DMS53 treated with DMSO at 0.1 percent for 48 hours (cell line): ENCODE measurements at regions not wholly inside any gene's neighbourhood (a gene's known extent, or its start where the extent isn't known, plus 50 kb on each side); places are given as distances from the start of the nearest gene placed in this dataset.

Experiments
- DNase-seq: peaks from one replicate; lab custom pipeline; 2025; ENCODE audit not compliant: unreplicated experiment; lab: John Stamatoyannopoulos, UW

DNA sequence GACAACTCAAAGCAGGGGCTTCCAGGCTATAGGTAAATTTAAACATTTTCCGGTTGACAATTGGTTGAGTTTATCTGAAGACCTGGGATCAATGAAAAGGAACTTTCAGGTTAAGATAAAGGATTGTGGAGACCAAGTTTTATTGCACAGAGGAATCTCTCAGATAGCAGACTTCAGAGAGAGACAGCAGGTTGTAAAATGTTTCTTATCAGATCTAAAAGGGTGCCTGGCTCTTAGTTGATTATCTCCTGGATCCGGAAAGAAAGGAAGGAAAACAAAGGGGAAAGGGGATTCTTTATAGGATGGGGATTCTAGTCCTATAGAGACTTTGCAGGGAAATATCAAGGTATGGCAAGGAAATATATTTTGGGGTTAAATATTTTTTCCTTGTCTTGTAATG, 951.3 kb upstream of the SEMA6D start:
- no peak for DNase-seq

DNA sequence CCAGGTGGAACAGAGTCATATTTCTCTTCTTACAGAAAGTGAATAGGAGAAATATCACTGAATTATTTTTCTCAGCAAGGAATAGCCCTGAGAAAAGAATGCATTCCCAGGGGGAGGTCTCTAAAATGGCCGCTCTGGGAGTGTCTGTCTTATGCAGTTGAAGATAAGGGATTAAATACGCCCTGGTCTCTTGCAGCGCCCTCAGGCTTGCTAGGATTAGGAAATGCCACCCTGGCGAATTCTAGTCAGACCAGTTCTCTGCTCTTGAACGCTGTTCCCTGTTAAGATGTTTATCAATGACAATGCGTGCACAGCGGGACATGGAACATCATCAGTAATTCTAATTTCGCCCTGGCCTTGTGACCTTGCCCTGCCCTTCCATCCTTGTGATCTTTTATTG, 949.0 kb upstream of the SEMA6D start:
- no peak for DNase-seq

DNA sequence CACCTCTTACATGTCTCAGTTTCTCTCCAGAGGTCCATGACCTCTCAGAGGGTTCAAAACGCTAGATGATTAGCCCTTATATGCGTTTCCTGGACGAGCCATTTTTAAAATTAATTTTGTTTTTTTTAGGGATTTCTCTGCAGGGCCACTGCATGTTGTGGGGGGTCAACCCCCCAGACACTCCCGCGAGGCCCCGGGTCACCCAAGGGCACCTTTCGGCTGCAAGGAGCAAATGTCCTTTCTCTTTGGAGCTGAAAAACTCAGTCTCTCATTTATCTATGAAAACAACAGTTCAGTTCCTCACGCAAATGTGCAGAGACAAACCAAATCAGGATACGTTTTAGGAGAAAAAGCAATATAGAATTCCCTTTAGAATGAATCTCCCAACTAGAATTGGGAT, 944.3 kb upstream of the SEMA6D start:
- DNase-seq: no peak

DNA sequence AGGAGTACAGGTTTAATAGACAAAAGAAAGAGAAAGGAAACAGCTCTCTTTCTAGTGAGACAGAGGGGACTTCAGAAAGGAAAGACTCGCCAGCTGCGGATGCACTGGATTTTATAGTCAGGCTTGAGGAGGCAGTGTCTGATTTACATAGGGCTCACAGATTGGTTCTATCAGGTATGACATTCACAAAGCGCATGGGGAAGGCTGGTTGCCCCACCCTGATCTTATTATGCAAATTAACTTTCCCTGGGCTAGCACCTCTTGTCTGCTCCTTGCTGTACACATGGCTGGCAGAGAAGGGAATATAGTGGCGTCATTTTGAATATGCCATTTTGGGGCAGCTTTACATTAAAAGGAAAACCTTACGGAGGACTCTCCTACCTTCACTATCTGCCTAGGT, 938.4 kb upstream of the SEMA6D start:
- DNase-seq: no peak

DNA sequence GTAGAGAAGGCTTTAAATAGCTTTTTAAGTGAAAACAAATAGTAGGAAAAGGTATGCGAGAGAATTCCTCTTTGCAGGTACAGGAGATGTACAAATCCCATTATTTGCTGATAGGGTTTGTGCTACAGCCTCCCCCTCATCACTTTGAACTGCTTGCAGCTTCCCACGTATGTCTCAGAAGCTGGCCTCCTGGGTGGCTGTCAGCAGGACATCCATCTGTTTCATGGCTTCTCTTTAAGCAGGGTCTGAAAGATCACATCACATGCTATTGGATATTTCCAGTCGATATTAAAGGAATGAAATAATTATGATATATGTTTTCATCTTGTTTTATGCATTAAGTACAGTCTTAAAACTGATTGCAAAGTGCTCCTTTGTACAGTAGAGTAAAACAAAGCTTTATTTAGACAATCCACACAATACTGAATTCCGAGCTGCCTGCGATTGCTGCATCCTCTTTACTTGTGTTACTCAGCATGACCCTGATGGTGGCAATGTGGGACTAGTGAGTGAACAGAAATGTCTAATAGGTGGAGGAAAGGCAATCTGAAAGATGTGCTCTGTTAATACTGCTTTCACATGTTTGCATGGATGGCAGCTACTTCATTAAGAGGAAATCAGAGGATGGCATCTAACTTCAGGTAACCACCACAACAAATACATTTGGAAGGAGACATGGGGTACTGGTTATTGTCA, 930.6 kb upstream of the SEMA6D start:
- DNase-seq: peak; percentile 5

DNA sequence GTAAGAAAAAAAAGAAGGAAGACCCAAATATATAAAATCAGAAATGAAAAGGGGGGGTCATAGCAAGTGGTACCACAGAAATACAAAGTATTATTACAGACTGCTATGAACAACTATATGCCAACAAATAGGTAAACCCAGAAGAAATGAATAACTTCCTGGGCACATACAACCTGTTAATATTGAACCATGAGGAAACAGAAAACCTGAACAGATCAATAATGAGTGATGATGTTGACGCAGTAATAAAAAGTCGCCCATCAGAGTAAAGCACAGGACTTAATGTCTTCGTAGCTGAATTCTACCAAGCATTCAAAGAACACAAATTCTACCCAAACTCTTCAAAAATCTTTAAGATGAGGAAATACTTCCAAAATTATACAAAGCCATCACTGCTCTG, 921.6 kb upstream of the SEMA6D start:
- no peak for DNase-seq

DNA sequence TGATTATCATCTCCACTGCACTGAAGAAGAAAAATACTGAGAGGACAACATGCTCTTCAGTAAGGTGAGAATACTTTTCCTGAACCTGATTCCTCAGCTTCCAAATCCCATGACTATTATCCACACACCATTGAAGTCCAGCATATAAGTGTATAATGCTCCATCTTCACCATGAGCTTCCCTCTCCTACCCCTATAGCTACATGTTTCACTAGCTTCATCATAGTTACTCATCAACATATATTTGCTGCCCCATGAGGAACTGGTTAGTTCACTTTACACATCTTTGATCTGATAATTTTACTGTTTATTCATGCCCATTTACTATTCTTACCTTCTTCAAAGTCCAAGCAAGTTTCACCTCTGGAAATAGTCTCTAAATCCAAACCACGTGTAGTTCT, 908.5 kb upstream of the SEMA6D start:
- DNase-seq: no peak

DNA sequence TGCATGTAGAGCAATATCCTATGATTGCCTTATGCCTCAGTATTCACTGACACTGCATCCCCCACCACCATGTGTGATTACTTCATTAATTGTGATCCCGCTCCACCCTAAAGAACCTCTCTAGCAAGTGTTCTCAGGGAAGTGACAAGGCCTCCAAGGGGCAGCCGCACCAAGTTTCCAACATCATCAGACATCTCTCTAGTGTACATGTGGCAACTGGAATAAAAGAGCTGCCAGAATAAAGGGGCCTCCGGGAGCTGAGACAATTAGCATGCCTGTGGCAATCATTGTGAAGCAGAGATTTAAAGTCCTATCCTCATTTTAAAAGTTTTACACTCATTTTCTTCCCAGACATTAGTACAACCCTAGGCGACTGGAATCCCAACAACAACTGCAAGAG, 902.1 kb upstream of the SEMA6D start:
- DNase-seq: no peak

DNA sequence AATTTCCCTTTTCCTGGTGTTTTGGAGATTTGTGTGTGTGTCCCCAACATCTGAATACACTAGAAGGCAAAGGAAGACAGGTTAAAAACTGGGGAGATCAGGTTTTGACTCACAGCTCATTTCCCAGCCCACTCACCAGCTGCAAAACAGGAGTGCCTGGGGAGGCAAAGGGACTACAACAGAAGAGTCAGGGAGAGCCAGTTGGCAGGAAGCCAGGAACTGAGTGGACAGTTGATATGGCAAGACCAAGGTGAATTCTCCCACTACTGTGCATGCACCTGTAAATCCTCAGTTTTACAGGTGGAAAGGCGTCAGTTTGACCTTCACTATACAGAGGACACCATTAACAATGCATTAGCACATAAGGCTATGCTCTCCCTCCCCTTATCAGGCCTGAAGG, 901.5 kb upstream of the SEMA6D start:
- DNase-seq: peak; percentile 16

DNA sequence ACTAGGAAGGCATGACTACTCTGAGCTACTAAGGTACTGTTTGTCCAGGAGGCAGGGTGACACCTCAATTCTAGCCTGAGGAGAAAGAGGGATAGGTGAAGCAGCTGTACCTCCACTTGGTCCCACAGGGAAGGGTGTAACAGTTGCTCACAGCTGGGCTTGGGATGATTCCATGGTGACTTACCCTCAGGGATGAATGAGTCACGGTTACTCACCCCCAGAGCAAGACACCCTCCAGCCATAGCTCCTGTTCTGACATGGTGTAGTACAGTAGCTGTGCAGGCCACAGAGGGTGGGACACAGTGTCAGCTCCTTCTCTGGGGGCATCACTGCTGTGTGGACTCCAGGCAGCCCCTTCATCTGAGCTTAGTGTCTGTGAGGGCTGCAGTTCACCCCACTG, 868.6 kb upstream of the SEMA6D start:
- DNase-seq: no peak

DNA sequence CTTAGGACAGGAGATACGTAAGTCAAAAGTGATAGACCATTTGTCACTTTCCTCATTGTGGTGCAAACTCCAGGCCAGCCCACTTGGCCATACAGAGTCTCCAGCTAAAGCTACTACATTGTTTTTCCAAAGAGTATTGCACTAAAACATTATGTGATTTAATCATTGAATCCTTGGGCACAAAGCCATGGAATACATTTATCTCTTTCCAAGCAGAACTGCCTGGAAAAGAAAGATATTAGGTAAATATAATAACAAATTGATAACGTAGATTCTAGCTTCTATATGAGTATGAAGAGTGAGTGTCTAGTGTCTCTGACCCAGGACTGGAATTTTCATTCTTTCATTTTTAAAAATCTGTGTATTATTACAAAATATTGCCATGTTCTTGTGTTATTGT, 863.7 kb upstream of the SEMA6D start:
- DNase-seq: no peak

DNA sequence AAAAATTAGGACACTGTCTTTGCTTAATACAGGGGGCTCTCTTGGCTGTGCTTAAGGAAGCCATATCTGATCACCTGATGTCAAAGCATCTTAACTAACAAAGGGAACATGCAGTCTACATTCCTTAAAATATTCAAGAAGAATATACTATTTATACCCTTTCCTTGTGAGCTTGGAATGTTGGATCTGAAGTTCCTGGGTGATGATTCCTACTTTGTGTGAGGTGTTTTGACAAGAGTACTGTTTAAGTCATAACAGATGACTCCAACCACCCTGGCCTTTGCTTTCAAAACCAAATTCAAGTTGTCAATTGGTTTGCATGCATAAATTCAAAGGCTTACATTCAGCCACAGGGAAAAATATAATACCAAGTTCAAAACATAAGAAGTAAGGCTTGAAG, 862.7 kb upstream of the SEMA6D start:
- no peak for DNase-seq

DNA sequence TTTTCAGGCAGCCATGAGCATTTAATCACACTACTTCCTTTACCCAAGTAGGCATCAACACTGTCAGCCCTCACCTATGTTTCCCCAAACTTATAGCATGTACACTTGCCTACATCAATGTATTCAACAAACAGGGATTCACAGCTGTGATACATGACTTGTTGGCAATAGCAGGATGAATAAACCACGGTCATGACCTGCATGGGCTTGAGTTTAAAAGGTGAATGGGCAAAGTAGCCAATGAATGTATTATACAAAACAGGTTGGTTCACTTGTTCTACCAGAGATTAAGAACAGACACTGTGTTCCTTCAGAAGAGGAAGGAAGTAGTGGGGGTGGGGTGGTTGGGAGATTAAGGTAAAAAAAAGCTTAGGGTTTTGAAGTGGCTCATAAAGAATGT, 861.9 kb upstream of the SEMA6D start:
- peak; percentile 4 for DNase-seq

DNA sequence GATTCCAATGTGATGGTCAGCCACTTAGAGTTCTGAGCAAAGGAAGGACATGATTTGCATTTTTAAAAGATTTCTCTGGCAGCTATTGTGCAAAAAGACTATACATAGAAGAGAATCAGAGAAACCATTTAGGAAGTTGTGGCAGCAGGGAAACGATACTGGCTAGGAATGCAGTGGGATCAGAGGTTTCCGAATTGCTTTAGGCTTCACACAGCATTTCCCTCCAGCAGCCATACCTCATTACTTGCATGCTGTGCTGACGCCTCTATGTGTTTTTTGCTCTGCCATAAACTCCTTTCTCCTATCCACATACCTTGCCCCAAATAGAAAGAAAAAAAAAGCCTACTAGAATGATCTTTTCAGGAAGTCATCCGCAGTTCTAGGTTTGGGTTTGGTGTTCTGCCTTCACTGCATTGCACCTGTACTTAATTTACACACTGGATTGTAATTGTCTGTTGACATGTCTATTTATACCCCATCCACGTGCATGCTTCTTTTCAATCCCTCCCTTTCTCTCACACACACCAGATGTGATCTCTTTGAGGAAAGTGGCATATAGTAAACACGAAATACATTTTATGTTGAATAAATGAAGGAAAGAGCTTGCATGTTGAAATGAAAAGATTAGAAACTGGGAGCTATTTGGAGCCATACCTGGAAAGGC, 860.3 kb upstream of the SEMA6D start:
- DNase-seq: no peak

DNA sequence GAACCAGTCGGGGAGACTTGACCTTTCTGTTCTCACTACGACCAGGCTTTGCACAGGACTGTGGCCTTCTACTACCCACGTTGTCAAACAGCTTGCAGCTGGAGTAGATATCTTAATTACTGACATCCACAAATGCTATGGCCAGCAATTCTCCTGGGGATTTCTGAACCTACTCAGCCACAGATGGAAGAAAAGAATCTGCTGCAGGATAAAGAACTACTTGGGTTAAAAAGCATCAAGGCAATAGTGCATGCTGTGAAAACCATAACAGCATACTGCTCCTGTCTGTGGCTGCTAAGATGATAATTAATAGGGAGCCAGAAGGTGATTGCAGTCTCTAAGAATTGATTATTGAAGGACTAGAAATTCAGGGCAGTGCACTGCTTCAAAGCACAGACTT, 859.2 kb upstream of the SEMA6D start:
- no peak for DNase-seq

DNA sequence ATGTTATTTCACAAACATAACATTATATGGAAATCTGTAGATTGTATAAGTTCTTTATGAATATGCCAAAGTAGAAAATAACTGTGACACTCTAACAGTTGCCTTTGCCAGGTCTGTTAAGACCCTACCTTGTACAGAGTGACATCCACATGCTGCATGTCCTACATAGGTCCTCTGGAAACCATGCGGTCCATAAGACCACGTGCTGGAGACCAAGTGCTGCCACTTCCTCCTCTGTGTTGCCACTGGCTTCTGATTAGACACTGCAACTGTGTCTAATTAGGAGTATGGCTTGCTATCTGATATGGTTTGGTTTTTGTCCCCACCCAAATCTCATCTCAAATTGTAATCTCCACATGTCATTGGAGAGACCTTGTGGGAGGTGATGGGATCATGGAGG, 855.5 kb upstream of the SEMA6D start:
- no peak for DNase-seq

DNA sequence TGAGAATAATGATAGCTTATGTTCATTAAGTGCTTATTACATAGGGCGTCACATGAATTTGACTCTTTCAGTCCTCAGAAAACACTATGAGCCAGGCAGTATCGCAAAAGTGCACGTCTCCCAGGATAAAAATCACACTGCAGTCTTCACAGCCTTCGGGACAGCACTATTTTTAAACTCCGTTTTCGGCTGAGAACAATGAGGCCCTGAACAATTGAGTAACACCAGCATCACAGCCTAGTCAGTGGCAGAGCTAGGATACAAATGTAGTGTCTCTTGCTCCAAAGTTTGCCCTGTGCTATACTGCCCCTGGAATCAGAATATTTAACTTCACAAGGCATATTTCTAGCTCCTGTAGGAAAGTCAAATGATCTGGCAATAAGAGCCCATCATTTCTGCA, 852.1 kb upstream of the SEMA6D start:
- no peak for DNase-seq

DNA sequence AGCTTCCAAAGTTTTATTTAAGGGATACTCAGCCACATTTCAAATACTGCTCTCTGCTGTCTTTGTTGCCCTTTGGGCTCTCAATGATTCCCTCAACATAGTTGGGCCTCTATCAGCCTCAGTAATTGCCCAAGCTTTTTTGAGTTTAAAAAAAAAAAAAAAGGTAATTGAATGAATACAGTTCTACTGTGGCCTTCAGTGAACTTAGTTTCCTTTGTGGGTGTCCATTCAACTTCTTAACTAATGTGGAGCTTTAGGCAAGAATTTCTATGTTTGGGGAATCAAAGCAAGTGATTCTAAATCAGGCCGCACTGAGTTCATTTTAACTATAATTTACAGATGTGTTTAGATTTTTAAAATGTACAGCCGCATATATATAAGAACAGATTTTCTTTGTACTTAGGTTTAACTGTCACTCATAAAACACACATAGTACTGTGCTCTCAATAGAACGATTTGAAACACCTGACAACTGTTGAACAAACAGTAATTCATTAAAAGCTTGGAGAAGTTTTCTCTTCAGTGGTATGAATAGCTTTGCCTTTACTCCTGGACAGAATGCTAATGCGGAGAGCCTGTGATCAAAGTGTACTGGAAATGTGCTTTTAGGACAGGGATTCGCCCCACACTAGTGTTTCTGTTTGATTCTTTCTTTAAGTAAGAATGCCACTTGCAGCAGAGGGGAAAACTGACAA, 844.9 kb upstream of the SEMA6D start:
- DNase-seq: no peak

DNA sequence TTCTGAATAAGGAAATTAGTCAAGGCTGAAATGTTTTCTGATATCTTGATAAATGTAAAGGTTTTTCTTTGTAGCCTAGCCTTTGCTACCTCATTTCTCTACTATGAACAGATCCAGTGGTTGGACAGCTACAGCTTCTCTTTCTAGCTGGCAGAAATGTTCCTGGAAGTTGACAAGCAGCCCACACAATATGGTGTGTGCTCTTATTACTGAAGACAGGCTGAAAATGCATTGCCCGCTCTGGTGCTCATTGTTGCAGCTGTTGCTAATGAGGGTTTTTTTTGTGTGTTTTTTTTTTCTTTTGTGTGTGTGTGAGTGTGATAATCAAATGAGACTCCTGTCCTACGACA, 844.3 kb upstream of the SEMA6D start:
- no peak for DNase-seq

DNA sequence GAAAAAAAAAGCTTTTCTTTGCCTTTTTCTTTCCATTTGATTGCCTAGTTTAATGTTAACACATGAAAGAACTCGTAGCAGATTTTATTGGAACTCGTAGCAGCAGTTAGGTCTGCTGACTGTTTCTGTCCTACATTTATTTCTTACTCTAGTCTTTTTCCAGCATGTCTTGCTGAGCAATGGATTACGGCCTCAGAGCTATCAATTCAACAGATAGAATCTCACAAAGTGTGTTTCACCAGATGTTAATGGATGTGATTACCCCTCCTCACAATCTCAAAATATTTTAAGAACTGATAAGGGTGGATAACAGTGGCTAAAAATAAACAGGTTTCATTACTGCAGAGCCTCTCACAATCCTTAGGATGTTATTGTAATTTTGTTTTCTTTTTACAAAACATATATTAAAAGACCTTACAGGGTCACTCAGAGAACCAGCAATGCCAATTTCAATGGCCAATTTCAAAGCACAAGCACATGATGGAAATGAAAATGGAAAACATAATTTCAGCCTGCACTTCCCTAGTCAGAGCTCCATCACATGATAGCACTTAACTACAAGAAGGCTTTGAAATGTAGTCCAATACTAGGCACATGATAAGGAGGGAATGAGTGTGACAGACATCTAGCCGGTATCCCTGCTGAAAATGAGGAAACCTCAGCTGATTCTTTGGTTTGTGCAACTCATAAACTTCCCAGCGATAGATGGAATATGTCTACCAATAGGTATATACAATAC, 838.1 kb upstream of the SEMA6D start:
- DNase-seq: no peak

DNA sequence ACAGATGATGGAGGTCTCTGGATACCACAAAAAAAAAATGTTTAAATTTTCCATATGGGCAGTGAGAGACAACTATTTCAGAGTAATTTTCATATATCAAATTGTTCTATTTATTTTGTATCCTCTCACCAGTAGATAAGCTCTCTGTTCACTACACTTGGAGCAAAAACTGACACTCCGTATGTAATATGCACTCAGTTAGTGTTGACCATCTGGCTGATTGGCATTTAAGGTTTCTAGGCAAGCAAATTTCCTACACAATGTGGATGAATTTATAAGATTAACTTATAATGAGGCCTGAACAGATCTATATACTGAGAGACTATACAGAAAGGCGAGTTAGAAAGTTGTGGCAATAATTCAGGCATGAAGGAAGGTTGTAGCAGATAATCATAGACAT, 836.5 kb upstream of the SEMA6D start:
- DNase-seq: no peak

DNA sequence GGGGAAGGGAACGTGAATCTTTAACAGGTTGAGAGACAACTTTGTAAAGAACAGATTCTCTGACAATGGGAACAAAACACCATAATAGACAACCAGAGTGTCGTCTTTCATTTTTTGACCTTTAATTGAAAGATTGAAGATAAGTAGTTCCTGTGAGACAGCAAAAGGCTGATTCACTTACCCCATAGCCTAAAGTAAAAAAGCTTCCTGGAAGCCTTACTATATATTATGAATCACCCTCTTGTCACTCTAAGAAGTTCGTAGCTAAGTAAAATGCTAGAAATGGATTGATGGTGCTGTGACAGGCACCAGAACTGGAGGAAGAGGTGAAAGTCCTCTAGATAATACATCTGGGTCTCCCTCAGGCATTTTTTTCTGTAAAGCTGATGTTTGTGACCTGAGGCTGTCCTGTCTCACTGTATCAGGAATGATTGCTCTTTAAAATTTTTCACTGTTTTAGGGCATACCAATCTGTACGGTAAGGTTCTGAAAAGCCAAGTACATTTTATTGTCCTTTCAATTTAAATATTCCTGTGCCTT, 824.6 kb upstream of the SEMA6D start:
- DNase-seq: no peak
